Keratinocyte (primary cell): ENCODE measurements at regions not wholly inside any gene's neighbourhood (a gene's known extent, or its start where the extent isn't known, plus 50 kb on each side); places are given as distances from the start of the nearest gene placed in this dataset.

ENCODE experiments used
- DNase-seq: peaks from one replicate; pipeline ENCODE4 v3.0.0-alpha.2; 2011; ENCODE audit warnings: low read depth, missing footprints, low spot score
- FAIRE-seq: peaks from 2 replicates; lab custom pipeline; 2011; peaks lifted over from hg19 to GRCh38; lab: Jason Lieb, UNC
- H2AFZ ChIP-seq: 2 replicates; pipeline ENCODE4 v1.6.0; 2012; ENCODE audit warnings: low read length, control low read depth, inconsistent platforms; ENCODE audit not compliant: control insufficient read depth
- H3K27ac ChIP-seq: 2 replicates; pipeline ENCODE4 v1.5.1; 2011; ENCODE audit warnings: low read length; ENCODE audit not compliant: control insufficient read depth, insufficient read depth
- H3K27me3 ChIP-seq: 3 replicates; pipeline ENCODE4 v1.6.0; 2011; ENCODE audit warnings: low read length; ENCODE audit not compliant: control insufficient read depth, insufficient read depth; ENCODE audit errors: extremely low read depth
- H3K36me3 ChIP-seq, 2 experiments: 2 replicates in 1 of 2; 3 replicates in 1 of 2; pipeline ENCODE4 v1.5.1; 2011; ENCODE audit warnings: low read length in 2 of 2, mild to moderate bottlenecking in 1 of 2; ENCODE audit not compliant: control insufficient read depth in 2 of 2, insufficient read depth in 2 of 2; ENCODE audit errors: extremely low read depth in 1 of 2
- H3K4me1 ChIP-seq: 3 replicates; pipeline ENCODE4 v1.5.1; 2011; ENCODE audit warnings: low read length; ENCODE audit not compliant: control insufficient read depth, insufficient read depth; ENCODE audit errors: extremely low read depth
- H3K4me2 ChIP-seq: 3 replicates; pipeline ENCODE4 v1.6.0; 2011; ENCODE audit warnings: low read depth, low read length; ENCODE audit not compliant: control insufficient read depth, insufficient read depth; ENCODE audit errors: extremely low read depth
- H3K4me3 ChIP-seq, 3 experiments: fragments of 200-600 bp in 1 of 3; sonication (generic) in 1 of 3; 2 replicates in 2 of 3; 3 replicates in 1 of 3; pipeline ENCODE4 v1.5.1; 2011 to 2016; ENCODE audit warnings: low read length in 3 of 3, mild to moderate bottlenecking in 3 of 3, control low read depth in 2 of 3, inconsistent platforms in 1 of 3, low read depth in 1 of 3, mixed read lengths in 1 of 3, mixed run types in 1 of 3, moderate library complexity in 1 of 3; ENCODE audit not compliant: control insufficient read depth in 2 of 3, insufficient read depth in 2 of 3; ENCODE audit errors: extremely low read depth in 1 of 3
- H3K79me2 ChIP-seq: 2 replicates; pipeline ENCODE4 v1.6.0; 2012; ENCODE audit warnings: low read length; ENCODE audit not compliant: control insufficient read depth, insufficient read depth
- H3K9ac ChIP-seq: 3 replicates; pipeline ENCODE4 v1.6.0; 2011; ENCODE audit warnings: low read length; ENCODE audit not compliant: control insufficient read depth, insufficient read depth; ENCODE audit errors: extremely low read depth
- H3K9me1 ChIP-seq: 3 replicates; pipeline ENCODE4 v1.6.0; 2011; ENCODE audit warnings: low read length; ENCODE audit not compliant: control insufficient read depth, insufficient read depth; ENCODE audit errors: extremely low read depth
- H3K9me3 ChIP-seq: 2 replicates; pipeline ENCODE4 v1.5.1; 2012; ENCODE audit warnings: low read depth, low read length; ENCODE audit not compliant: control insufficient read depth
- H4K20me1 ChIP-seq: 3 replicates; pipeline ENCODE4 v1.6.0; 2011; ENCODE audit warnings: low read length; ENCODE audit not compliant: control insufficient read depth, insufficient read depth; ENCODE audit errors: extremely low read depth
- CTCF ChIP-seq, 3 experiments: IDR thresholded peaks in 1 of 3; conservative IDR thresholded peaks in 1 of 3; optimal IDR thresholded peaks in 1 of 3; 2 replicates in 2 of 3; 3 replicates in 1 of 3; pipeline versions ENCODE3 to v1.5.1; 2011; ENCODE audit warnings: low read length in 3 of 3, mild to moderate bottlenecking in 3 of 3, moderate library complexity in 2 of 3, control low read depth in 1 of 3, inconsistent platforms in 1 of 3; ENCODE audit not compliant: insufficient read depth in 2 of 3; ENCODE audit errors: extremely low read depth in 1 of 3
- EZH2 ChIP-seq: IDR thresholded peaks from one replicate; pipeline ENCODE4 v1.6.1; 2012; ENCODE audit warnings: inconsistent platforms, mild to moderate bottlenecking, low read length, moderate library complexity
- dilution Hi-C: fragments of 300-500 bp; cut with MboI; formaldehyde crosslinking; loops from one replicate; pipeline ENCODE4 v1.7.0; 2020; ENCODE audit warnings: low sequenced_read_pairs; ENCODE audit not compliant: extremely low pct_ligation_motif_present

DNA sequence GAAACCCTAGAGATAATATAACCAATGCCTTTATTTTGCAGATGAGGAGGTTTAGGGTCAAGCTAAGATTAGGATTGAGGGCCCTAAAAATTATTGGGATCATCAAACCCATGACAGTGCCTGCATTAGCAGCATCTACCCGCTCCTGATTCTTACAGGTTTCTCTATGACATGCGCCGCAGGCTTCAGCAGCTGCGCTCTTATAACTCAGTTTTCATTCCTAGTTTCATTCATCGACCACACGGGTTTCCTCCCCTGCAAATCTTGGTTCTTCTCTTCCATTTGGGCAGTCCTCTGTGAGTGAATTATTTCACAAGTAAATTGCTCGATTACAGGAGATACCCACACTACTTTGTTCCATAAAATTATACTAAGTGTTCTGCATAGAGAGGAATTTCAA is 137.2 kb downstream of the SLC24A2 start:
- H4K20me1 ChIP-seq: no peaks in the 10 kb centered on the region
- no peak for FAIRE-seq
- H3K36me3 ChIP-seq: no peaks in the 10 kb centered on the region
- H3K4me1 ChIP-seq: no peaks in the 10 kb centered on the region
- H3K9me3 ChIP-seq: no peaks in the 10 kb centered on the region
- TF ChIP-seq CTCF (optimal IDR thresholded peaks at IDR 0.05 in 1 of 3, IDR thresholded peaks at IDR 0.05 in 1 of 3, conservative IDR thresholded peaks at IDR 0.05 in 1 of 3; ENCODE audit: extremely low read depth in 1 of 3, insufficient read depth in 2 of 3, low read length in 3 of 3) (no peak), EZH2 (no peak)
- H3K27me3 ChIP-seq: no peaks in the 10 kb centered on the region
- no peak for DNase-seq
- no peak overlapping the region for H3K4me3 ChIP-seq
- H3K9me1 ChIP-seq: no peaks in the 10 kb centered on the region
- H3K4me2 ChIP-seq: no peak overlapping the region
- H2AFZ ChIP-seq: no peak overlapping the region
- H3K79me2 ChIP-seq: no peaks in the 10 kb centered on the region
- H3K27ac ChIP-seq: no peak overlapping the region
- dilution Hi-C loops: no loop called here
- H3K9ac ChIP-seq: no peak overlapping the region

DNA sequence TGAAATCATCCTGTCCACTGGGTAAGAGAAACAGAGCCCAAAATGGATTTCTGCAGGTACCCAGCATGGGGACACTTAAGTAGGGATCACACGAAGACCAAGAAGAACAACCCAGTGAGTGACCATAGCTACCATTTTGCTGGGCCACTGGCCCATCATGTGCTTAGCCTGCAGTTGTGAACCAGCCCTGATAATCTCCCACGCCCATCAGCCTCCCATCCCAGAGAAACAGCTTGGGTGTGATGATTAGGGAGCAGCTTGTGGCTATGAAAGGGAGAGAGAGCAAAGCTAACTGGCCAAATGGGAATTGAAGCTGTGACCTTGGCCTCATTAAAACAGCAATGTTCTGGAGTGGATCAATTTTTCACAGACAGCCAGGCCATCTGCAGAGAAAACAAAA is 138.5 kb downstream of the SLC24A2 start:
- H3K9me1 ChIP-seq: no peaks in the 10 kb centered on the region
- H3K4me1 ChIP-seq: no peaks in the 10 kb centered on the region
- no peaks in the 10 kb centered on the region for H4K20me1 ChIP-seq
- no peak overlapping the region for H3K4me3 ChIP-seq
- DNase-seq (no peak), FAIRE-seq (no peak)
- TF ChIP-seq CTCF (optimal IDR thresholded peaks at IDR 0.05 in 1 of 3, IDR thresholded peaks at IDR 0.05 in 1 of 3, conservative IDR thresholded peaks at IDR 0.05 in 1 of 3; ENCODE audit: extremely low read depth in 1 of 3, insufficient read depth in 2 of 3, low read length in 3 of 3) (no peak), EZH2 (no peak)
- H3K9ac ChIP-seq: no peak overlapping the region
- no peak overlapping the region for H2AFZ ChIP-seq
- H3K4me2 ChIP-seq: no peak overlapping the region
- no peaks in the 10 kb centered on the region for H3K27me3 ChIP-seq
- no peaks in the 10 kb centered on the region for H3K9me3 ChIP-seq
- H3K27ac ChIP-seq: no peak overlapping the region
- H3K36me3 ChIP-seq: no peaks in the 10 kb centered on the region
- no peaks in the 10 kb centered on the region for H3K79me2 ChIP-seq
- dilution Hi-C loops: no loop called here
